GM12865 (cell line): ENCODE measurements at regions not wholly inside any gene's neighbourhood (a gene's known extent, or its start where the extent isn't known, plus 50 kb on each side); places are given as distances from the start of the nearest gene placed in this dataset.

ENCODE experiments used
- DNase-seq: peaks from one replicate; pipeline ENCODE4 v3.0.0; 2010; ENCODE audit warnings: low read depth
- H3K4me3 ChIP-seq: 2 replicates; pipeline ENCODE4 v1.5.1; 2011; ENCODE audit warnings: mild to moderate bottlenecking, low read depth, low read length, control low read depth
- TF ChIP-seq, protein P1 (sequence below): IDR thresholded peaks from 2 replicates; pipeline ENCODE4 v1.5.1; 2011; ENCODE audit warnings: low read length, control low read depth, low read depth, inconsistent platforms; ENCODE audit not compliant: insufficient read depth; ENCODE audit errors: missing control alignments

DNA sequence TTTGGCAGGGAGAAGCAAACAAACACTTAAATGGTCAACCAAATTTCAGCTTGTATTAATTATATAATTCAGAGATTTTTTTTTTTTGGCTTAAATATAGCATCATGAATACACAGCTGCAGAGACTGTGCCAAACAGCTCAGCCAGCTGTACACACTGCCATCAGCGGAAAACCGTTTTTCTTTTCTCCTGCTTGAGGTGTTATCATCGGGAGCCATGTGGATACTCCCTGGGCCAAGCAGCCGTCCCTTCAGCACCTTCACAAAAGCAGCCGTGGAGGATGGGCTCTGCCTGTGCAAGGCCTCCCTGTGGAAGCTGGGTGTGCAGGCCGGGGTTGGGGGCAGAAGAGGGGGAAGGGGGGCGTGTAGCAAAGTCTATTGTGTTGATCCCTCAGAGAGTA, 85.0 kb downstream of the NUF2 start:
- TF ChIP-seq, protein P1, sequence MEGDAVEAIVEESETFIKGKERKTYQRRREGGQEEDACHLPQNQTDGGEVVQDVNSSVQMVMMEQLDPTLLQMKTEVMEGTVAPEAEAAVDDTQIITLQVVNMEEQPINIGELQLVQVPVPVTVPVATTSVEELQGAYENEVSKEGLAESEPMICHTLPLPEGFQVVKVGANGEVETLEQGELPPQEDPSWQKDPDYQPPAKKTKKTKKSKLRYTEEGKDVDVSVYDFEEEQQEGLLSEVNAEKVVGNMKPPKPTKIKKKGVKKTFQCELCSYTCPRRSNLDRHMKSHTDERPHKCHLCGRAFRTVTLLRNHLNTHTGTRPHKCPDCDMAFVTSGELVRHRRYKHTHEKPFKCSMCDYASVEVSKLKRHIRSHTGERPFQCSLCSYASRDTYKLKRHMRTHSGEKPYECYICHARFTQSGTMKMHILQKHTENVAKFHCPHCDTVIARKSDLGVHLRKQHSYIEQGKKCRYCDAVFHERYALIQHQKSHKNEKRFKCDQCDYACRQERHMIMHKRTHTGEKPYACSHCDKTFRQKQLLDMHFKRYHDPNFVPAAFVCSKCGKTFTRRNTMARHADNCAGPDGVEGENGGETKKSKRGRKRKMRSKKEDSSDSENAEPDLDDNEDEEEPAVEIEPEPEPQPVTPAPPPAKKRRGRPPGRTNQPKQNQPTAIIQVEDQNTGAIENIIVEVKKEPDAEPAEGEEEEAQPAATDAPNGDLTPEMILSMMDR, result no peak
- no peak for DNase-seq

DNA sequence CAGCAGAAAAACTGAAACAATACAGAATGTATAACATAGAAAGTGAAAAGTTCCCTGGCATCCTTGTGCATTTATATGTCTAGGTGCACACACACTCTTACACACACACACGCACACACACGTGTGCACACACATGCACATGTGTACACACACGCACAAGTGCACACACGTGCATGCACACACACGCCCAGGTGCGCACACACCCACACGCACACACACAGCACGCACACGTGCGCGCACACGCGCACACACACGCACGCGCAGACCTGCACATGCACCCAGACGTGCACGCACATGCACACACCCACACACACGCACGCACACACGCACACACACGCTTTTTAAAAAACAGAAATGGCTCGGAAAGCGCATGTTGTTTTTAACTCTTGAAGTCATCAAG, 86.5 kb downstream of the NUF2 start:
- H3K4me3 ChIP-seq, result no peak overlapping the region
- TF ChIP-seq, protein P1, result no peak
- no peak for DNase-seq

More for the DNA sequence above, 85.0 kb downstream of the NUF2 start:
- H3K4me3 ChIP-seq, result no peak overlapping the region

DNA sequence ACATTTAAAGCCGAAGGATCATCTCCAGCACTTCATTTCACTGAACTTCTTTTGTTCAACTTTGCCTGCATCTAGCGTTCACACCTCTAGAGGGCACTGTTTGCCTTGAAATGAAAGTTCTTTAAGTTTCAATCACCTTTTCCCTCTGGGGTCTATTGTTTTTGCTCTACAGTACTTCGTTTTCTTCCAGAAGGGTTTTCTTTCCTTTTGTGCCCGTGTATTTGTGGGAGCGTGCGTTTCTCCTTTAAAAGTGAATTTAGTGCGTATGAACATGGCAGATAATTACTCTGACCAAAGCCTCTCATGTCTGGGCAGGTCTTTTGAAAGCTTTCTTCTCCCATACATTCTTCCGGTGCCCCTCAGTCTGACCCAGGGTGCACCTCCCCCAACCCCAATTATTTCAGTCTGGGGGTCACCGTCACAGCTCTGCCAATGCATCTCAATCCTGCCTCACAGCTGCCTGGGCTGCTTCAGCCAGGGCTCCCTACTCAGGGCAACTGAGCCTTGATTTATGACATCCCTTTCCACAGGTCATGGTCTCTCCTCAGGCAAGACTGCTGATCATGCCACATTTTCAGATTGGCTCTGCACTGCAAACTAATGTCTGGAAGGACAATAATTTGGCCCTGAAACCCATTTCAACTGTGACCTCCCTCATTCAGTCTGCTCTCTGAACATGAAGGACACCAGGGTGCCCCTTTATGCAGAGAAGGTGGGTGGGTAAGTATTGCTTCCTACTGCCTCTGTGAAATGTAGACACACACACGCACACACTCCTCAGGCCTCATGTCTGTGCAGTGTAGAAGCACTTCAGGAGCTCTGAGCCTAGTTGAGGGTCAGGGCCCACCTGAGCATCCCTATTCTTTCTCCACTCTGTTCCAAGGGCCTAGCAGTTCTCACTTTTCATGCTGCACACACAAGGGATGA, 88.6 kb downstream of the NUF2 start:
- DNase-seq, result peak; percentile 65
- TF ChIP-seq, protein P1, result peak; percentile 72
- H3K4me3 ChIP-seq, result no peak overlapping the region

DNA sequence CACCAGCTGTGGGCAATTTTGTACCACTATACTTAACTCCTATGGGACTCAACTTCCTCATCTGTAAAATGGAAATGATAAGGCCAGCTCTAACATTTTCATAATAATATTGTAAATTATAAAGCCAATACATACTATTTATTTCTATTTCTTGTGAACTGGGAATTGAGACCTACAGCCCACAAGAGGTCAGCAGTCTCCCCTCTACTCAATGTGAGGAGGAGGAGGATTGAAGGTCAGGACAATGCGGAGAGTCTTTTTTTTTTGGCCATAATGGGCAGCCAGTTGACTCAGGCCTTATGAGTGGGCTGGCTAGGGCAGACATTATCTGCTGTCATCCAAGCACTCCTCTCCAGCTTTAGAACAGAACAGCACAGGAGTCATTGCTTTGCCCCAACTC, 90.5 kb downstream of the NUF2 start:
- no peak overlapping the region for H3K4me3 ChIP-seq
- no peak for DNase-seq
- TF ChIP-seq, protein P1, result no peak

DNA sequence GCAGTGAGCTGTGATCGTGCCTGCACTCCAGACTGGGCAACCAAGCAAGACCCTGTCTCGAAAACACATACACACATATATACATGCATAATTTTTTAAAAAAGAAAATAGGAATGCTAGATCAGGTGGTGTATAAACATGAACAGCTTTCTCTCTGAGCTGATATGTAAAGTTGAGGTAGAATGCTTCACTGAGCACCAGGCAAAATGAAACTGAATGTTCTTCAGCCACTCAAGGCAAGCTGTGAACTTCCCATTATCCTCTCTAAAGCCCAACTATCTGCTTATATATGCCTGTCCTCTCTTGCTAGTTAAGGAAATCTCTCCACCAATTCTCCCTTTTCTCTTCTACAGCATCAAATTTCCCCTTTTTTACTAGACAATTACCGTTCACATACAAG, 93.0 kb downstream of the NUF2 start:
- TF ChIP-seq, protein P1, result no peak
- H3K4me3 ChIP-seq, result no peak overlapping the region
- peak; percentile 36 for DNase-seq

DNA sequence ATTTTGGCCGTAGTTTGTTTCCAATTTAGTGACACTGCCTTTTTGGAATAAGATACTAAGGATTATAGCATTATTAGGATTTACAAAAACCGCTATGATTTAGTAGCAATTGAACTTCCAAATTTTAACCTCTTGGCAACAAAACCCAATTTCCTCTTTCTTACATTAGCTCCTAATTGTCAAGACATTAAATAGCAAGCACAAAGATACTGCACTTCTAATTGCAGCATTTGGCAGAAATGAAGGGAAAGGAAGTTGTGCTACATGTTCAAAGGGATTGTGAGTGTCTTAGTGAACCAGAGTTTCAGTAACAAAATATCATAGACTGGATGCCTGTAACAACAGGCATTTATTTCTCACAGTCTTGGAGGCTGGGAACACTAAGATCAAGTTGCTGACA, 99.9 kb downstream of the NUF2 start:
- TF ChIP-seq, protein P1, result no peak
- no peak for DNase-seq
- H3K4me3 ChIP-seq, result no peak overlapping the region
